WI38 (cell line): ENCODE measurements at regions not wholly inside any gene's neighbourhood (a gene's known extent, or its start where the extent isn't known, plus 50 kb on each side); places are given as distances from the start of the nearest gene placed in this dataset.

Experiments used
- H3K4me3 ChIP-seq: 2 replicates; pipeline ENCODE4 v1.5.1; 2011; ENCODE audit warnings: low read depth, mild to moderate bottlenecking, control low read depth, low read length
- CTCF ChIP-seq: IDR thresholded peaks from 2 replicates; pipeline ENCODE4 v1.5.1; 2012; ENCODE audit warnings: low read depth, mild to moderate bottlenecking, control low read depth, low read length

GRCh38 chr21:28740125-28740524, 252.6 kb downstream of the LTN1 start:
- no peak for TF ChIP-seq CTCF

GRCh38 chr21:28738882-28739281, 253.8 kb downstream of the LTN1 start:
- H3K4me3 ChIP-seq: no peak overlapping the region
- no peak for TF ChIP-seq CTCF

More at GRCh38 chr21:28740125-28740524, 252.6 kb downstream of the LTN1 start:
- no peak overlapping the region for H3K4me3 ChIP-seq

- TF ChIP-seq CTCF: no peak
- H3K4me3 ChIP-seq: no peak overlapping the region
Observed at GRCh38 chr21:28738420-28738704, 254.3 kb downstream of the LTN1 start.

- no peak overlapping the region for H3K4me3 ChIP-seq
- TF ChIP-seq CTCF: no peak
Observed at GRCh38 chr21:28737674-28738419, 254.8 kb downstream of the LTN1 start.

GRCh38 chr21:28734522-28735175, 258.0 kb downstream of the LTN1 start:
- H3K4me3 ChIP-seq: no peak overlapping the region
- no peak for TF ChIP-seq CTCF

- no peak overlapping the region for H3K4me3 ChIP-seq
- no peak for TF ChIP-seq CTCF
Observed at GRCh38 chr21:28731700-28732321, 260.9 kb downstream of the LTN1 start.

GRCh38 chr21:28729887-28730286, 262.8 kb downstream of the LTN1 start:
- H3K4me3 ChIP-seq: no peak overlapping the region
- TF ChIP-seq CTCF: no peak
